HUES64 (cell line): ENCODE measurements at regions not wholly inside any gene's neighbourhood (a gene's known extent, or its start where the extent isn't known, plus 50 kb on each side); places are given as distances from the start of the nearest gene placed in this dataset.

ENCODE experiments used
- H3K27ac ChIP-seq: 2 replicates; pipeline ENCODE4 v1.7.0; 2013; ENCODE audit warnings: low read depth, low read length, inconsistent platforms
- H3K27me3 ChIP-seq: 2 replicates; pipeline ENCODE4 v1.6.1; 2013; ENCODE audit warnings: mild to moderate bottlenecking, low read length; ENCODE audit not compliant: insufficient read depth
- H3K36me3 ChIP-seq: 2 replicates; pipeline ENCODE4 v1.6.1; 2013; ENCODE audit warnings: mild to moderate bottlenecking, low read length; ENCODE audit not compliant: insufficient read depth
- H3K4me1 ChIP-seq: 2 replicates; pipeline ENCODE4 v1.6.1; 2013; ENCODE audit warnings: mild to moderate bottlenecking, low read length, moderate library complexity; ENCODE audit not compliant: insufficient read depth
- H3K4me3 ChIP-seq: 2 replicates; pipeline ENCODE4 v1.5.1; 2013; ENCODE audit warnings: mild to moderate bottlenecking, low read length, moderate library complexity
- H3K9ac ChIP-seq: 2 replicates; pipeline ENCODE4 v1.6.1; 2013; ENCODE audit warnings: mild to moderate bottlenecking, low read depth, low read length
- H3K9me3 ChIP-seq: 2 replicates; pipeline ENCODE4 v1.6.1; 2013; ENCODE audit warnings: low read depth, low read length; ENCODE audit not compliant: insufficient read depth
- WGBS: fragments of 150-250, 120-280 bp; methylation state at CpG from one replicate; pipeline ENCODE4 v1.1.7; 2013; ENCODE audit warnings: missing lambda C conversion rate; 5-methylcytosine and 5-hydroxymethylcytosine counted together

GRCh38 chr21:15134701-15135470 is 70.1 kb upstream of the NRIP1 start:
- Histone ChIP-seq H3K9ac (no peak overlapping the region), H3K9me3 (no peaks in the 10 kb centered on the region), H3K36me3 (no peaks in the 10 kb centered on the region), H3K4me3 (no peak overlapping the region), H3K27ac (no peak overlapping the region), H3K27me3 (no peaks in the 10 kb centered on the region), H3K4me1 (no peaks in the 10 kb centered on the region; the same call in 1 of the 2 replicates)
- WGBS = 95% methylated on average over 6 of the region's 7 CpGs

GRCh38 chr21:15135867-15136629 is 71.2 kb upstream of the NRIP1 start:
- no peak overlapping the region for H3K4me3 ChIP-seq
- no peaks in the 10 kb centered on the region for H3K27me3 ChIP-seq
- no peak overlapping the region for H3K27ac ChIP-seq
- 97% methylated on average over 3 of the region's 3 CpGs for WGBS
- H3K4me1 ChIP-seq = no peaks in the 10 kb centered on the region; the same call in 1 of the 2 replicates
- H3K9me3 ChIP-seq = no peaks in the 10 kb centered on the region
- H3K36me3 ChIP-seq = no peaks in the 10 kb centered on the region
- H3K9ac ChIP-seq = no peak overlapping the region

GRCh38 chr21:15138490-15138889 is 73.7 kb upstream of the NRIP1 start:
- 89% methylated on average over 7 of the region's 7 CpGs for WGBS
- no peak overlapping the region for H3K27ac ChIP-seq
- no peaks in the 10 kb centered on the region; the same call in 1 of the 2 replicates for H3K4me1 ChIP-seq
- H3K36me3 ChIP-seq = no peaks in the 10 kb centered on the region
- no peaks in the 10 kb centered on the region for H3K27me3 ChIP-seq
- no peak overlapping the region for H3K4me3 ChIP-seq
- H3K9ac ChIP-seq = no peak overlapping the region
- no peaks in the 10 kb centered on the region for H3K9me3 ChIP-seq

- Histone ChIP-seq H3K36me3 (no peaks in the 10 kb centered on the region), H3K27ac (no peak overlapping the region), H3K4me1 (no peaks in the 10 kb centered on the region; the same call in 1 of the 2 replicates), H3K4me3 (no peak overlapping the region), H3K27me3 (no peaks in the 10 kb centered on the region), H3K9ac (no peak overlapping the region), H3K9me3 (no peaks in the 10 kb centered on the region)
- 84% methylated on average over 4 of the region's 4 CpGs for WGBS
Measured at GRCh38 chr21:15139898-15140297, 75.1 kb upstream of the NRIP1 start.

GRCh38 chr21:15140321-15141019 is 75.7 kb upstream of the NRIP1 start:
- no peaks in the 10 kb centered on the region for H3K27me3 ChIP-seq
- WGBS = 83% methylated on average over 7 of the region's 9 CpGs
- no peaks in the 10 kb centered on the region for H3K9me3 ChIP-seq
- H3K4me1 ChIP-seq = no peaks in the 10 kb centered on the region; the same call in 1 of the 2 replicates
- no peak overlapping the region for H3K27ac ChIP-seq
- no peak overlapping the region for H3K4me3 ChIP-seq
- H3K36me3 ChIP-seq = no peaks in the 10 kb centered on the region
- H3K9ac ChIP-seq = no peak overlapping the region

GRCh38 chr21:15141261-15141970 is 76.6 kb upstream of the NRIP1 start:
- H3K27me3 ChIP-seq = no peaks in the 10 kb centered on the region
- H3K4me3 ChIP-seq = no peak overlapping the region
- no peak overlapping the region for H3K27ac ChIP-seq
- no peak overlapping the region for H3K9ac ChIP-seq
- no peaks in the 10 kb centered on the region for H3K9me3 ChIP-seq
- H3K36me3 ChIP-seq = no peaks in the 10 kb centered on the region
- H3K4me1 ChIP-seq = no peaks in the 10 kb centered on the region; the same call in 1 of the 2 replicates
- 92% methylated on average over 8 of the region's 8 CpGs for WGBS

GRCh38 chr21:15144026-15144425 is 79.2 kb upstream of the NRIP1 start:
- Histone ChIP-seq H3K27ac (no peak overlapping the region), H3K9ac (no peak overlapping the region), H3K27me3 (no peaks in the 10 kb centered on the region), H3K9me3 (no peaks in the 10 kb centered on the region), H3K36me3 (no peaks in the 10 kb centered on the region), H3K4me3 (no peak overlapping the region), H3K4me1 (no peaks in the 10 kb centered on the region; the same call in 1 of the 2 replicates)
- 82% methylated on average over 2 of the region's 4 CpGs for WGBS

GRCh38 chr21:15148437-15148836 is 83.6 kb upstream of the NRIP1 start:
- no peak overlapping the region for H3K9ac ChIP-seq
- H3K27ac ChIP-seq = no peak overlapping the region
- WGBS = 87% methylated on average over 2 of the region's 2 CpGs
- H3K4me3 ChIP-seq = no peak overlapping the region
- no peaks in the 10 kb centered on the region for H3K4me1 ChIP-seq
- H3K36me3 ChIP-seq = no peaks in the 10 kb centered on the region
- H3K27me3 ChIP-seq = no peaks in the 10 kb centered on the region
- H3K9me3 ChIP-seq = no peaks in the 10 kb centered on the region

GRCh38 chr21:15149600-15150224 is 84.9 kb upstream of the NRIP1 start:
- Histone ChIP-seq H3K4me1 (no peaks in the 10 kb centered on the region), H3K9ac (no peak overlapping the region), H3K27ac (no peak overlapping the region), H3K36me3 (no peaks in the 10 kb centered on the region), H3K4me3 (no peak overlapping the region), H3K27me3 (no peaks in the 10 kb centered on the region), H3K9me3 (no peaks in the 10 kb centered on the region)
- 93% methylated on average over 3 of the region's 3 CpGs for WGBS

GRCh38 chr21:15151385-15152103 is 86.7 kb upstream of the NRIP1 start:
- H3K9ac ChIP-seq = no peak overlapping the region
- H3K4me1 ChIP-seq = no peaks in the 10 kb centered on the region
- peaks cover 1% of the 10 kb centered on the region; the same call in 1 of the 2 replicates for H3K9me3 ChIP-seq
- no peaks in the 10 kb centered on the region for H3K36me3 ChIP-seq
- 97% methylated on average over 4 of the region's 4 CpGs for WGBS
- H3K4me3 ChIP-seq = no peak overlapping the region
- no peak overlapping the region for H3K27ac ChIP-seq
- no peaks in the 10 kb centered on the region for H3K27me3 ChIP-seq
